ENCODE measurements at regions not wholly inside any gene's neighbourhood (a gene's known extent, or its start where the extent isn't known, plus 50 kb on each side); places are given as distances from the start of the nearest gene placed in this dataset.

GRCh38 chr7:91366091-91366490, 101.9 kb downstream of the FZD1 start:
- H3K4me3 ChIP-seq (ENCODE audit: low read depth, low read length) = no peak overlapping the region
- DNase-seq (ENCODE audit: low read depth) = no peak
- TF ChIP-seq, protein P1, sequence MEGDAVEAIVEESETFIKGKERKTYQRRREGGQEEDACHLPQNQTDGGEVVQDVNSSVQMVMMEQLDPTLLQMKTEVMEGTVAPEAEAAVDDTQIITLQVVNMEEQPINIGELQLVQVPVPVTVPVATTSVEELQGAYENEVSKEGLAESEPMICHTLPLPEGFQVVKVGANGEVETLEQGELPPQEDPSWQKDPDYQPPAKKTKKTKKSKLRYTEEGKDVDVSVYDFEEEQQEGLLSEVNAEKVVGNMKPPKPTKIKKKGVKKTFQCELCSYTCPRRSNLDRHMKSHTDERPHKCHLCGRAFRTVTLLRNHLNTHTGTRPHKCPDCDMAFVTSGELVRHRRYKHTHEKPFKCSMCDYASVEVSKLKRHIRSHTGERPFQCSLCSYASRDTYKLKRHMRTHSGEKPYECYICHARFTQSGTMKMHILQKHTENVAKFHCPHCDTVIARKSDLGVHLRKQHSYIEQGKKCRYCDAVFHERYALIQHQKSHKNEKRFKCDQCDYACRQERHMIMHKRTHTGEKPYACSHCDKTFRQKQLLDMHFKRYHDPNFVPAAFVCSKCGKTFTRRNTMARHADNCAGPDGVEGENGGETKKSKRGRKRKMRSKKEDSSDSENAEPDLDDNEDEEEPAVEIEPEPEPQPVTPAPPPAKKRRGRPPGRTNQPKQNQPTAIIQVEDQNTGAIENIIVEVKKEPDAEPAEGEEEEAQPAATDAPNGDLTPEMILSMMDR (IDR thresholded peaks at IDR 0.05; ENCODE audit: insufficient read depth, low read depth, low read length, missing control alignments) = no peak

- no peak for DNase-seq (ENCODE audit: low read depth)
- TF ChIP-seq, protein P1 (IDR thresholded peaks at IDR 0.05; ENCODE audit: insufficient read depth, low read depth, low read length, missing control alignments) = no peak
- H3K4me3 ChIP-seq (ENCODE audit: low read depth, low read length) = no peak overlapping the region
Measured at GRCh38 chr7:91367812-91368578, 103.8 kb downstream of the FZD1 start.

DNA sequence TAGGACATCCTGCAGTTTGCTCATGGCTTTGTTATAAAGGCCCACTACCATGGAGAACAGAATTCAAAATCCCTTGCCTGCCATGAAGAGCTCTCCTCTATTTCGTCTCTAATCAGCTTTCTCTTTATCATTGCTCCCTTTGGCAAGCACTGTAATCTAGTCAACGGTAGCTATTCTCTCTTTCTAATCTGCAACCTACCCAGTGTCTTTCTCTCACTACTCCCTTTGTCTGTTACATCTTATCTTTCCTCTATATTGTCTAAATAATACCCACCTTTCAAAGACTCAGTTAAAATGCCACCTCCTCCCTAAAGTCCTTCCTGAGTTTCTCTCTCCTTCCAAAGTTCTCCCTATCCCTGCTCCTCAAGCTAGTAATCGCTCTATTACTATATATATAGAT, 108.1 kb downstream of the FZD1 start:
- DNase-seq (ENCODE audit: low read depth) = no peak
- no peak overlapping the region for H3K4me3 ChIP-seq (ENCODE audit: low read depth, low read length)
- TF ChIP-seq, protein P1 (IDR thresholded peaks at IDR 0.05; ENCODE audit: insufficient read depth, low read depth, low read length, missing control alignments) = no peak

DNA sequence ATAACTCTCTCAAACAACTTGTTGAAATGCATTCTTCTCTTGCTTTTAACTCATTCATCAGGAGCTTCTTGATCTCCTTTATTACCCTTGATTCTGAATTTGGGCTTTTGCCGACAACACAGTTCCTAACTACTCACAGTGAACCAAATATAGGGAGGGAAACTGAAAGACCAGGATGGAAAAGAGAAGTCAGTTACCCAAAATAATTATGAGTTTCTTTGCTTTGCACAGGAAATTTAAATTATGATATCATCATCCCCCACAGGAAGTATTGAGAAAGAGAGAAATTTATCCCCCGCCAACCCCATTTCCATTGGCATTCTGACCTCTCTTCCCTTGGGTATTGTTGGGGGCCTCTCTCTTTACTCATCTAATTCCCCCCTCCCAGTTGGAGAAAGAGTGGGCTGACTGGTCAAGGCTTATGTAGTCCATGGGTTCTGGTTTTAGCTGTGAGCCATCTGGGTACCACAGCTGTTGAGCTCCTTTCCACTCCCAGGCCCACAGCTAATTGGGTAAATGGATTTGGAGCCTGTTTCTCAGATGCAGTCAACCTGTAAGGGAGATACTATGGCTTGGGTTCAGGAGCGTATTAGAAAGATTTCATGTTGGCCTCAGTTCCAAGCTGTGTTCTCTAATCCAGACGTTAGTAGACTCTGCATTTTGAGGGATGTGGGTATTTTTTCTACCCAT, 109.0 kb downstream of the FZD1 start:
- no peak overlapping the region for H3K4me3 ChIP-seq (ENCODE audit: low read depth, low read length)
- DNase-seq (ENCODE audit: low read depth) = no peak
- TF ChIP-seq, protein P1 (IDR thresholded peaks at IDR 0.05; ENCODE audit: insufficient read depth, low read depth, low read length, missing control alignments) = no peak

- TF ChIP-seq, protein P1 (IDR thresholded peaks at IDR 0.05; ENCODE audit: insufficient read depth, low read depth, low read length, missing control alignments) = no peak
- no peak for DNase-seq (ENCODE audit: low read depth)
- no peak overlapping the region for H3K4me3 ChIP-seq (ENCODE audit: low read depth, low read length)
Measured at GRCh38 chr7:91374321-91374989, 110.2 kb downstream of the FZD1 start.

DNA sequence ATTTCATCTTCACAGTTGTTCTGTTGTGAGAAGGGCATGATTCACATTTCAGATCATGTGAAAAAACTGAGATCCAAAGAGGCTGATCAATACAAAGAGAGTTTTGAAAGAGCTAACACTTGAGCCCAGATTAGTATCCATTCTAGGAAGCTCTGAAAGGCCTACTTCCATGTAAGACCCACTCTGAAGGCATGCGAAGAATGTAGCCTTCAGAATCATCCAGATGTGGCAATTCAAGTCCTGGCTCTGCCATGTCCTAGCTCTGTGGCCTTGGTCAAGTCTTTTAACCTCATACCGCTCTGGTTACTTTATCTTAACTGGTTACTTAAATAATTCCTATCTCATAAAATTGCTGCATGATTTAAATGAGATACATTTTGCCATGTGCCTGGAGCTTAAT, 111.1 kb downstream of the FZD1 start:
- TF ChIP-seq, protein P1 (IDR thresholded peaks at IDR 0.05; ENCODE audit: insufficient read depth, low read depth, low read length, missing control alignments) = no peak
- H3K4me3 ChIP-seq (ENCODE audit: low read depth, low read length) = no peak overlapping the region
- no peak for DNase-seq (ENCODE audit: low read depth)
